Chondrocyte (in vitro differentiated cells): ENCODE measurements at regions not wholly inside any gene's neighbourhood (a gene's known extent, or its start where the extent isn't known, plus 50 kb on each side); places are given as distances from the start of the nearest gene placed in this dataset.

Source experiments
- DNase-seq: peaks from one replicate; pipeline ENCODE4 v3.0.0; 2021; ENCODE audit warnings: mixed read lengths, low spot score
- H3K27ac Mint-ChIP-seq: one replicate; pipeline ENCODE4 v1.8.0; 2021; ENCODE audit warnings: mild to moderate bottlenecking, moderate library complexity, mixed read lengths; ENCODE audit not compliant: unreplicated experiment
- H3K27me3 Mint-ChIP-seq: 2 replicates; pipeline ENCODE4 v1.8.0; 2021; ENCODE audit warnings: low read depth, mixed read lengths
- H3K36me3 Mint-ChIP-seq: 2 replicates; pipeline ENCODE4 v1.8.0; 2021; ENCODE audit warnings: low read depth, mixed read lengths
- H3K4me1 Mint-ChIP-seq: 2 replicates; pipeline ENCODE4 v1.8.0; 2021; ENCODE audit warnings: low read depth, mild to moderate bottlenecking, mixed read lengths
- H3K4me3 Mint-ChIP-seq: one replicate; pipeline ENCODE4 v1.8.0; 2021; ENCODE audit warnings: mild to moderate bottlenecking, moderate library complexity, mixed read lengths; ENCODE audit not compliant: unreplicated experiment
- H3K9me3 Mint-ChIP-seq: 2 replicates; pipeline ENCODE4 v1.8.0; 2021; ENCODE audit warnings: low read depth, mixed read lengths
- TF ChIP-seq, protein P1 (sequence below): fragments of 200-600 bp; sonication (generic); IDR thresholded peaks from 2 replicates; pipeline ENCODE4 v1.5.0; 2021; ENCODE audit warnings: antibody characterized with exemption, mild to moderate bottlenecking, moderate library complexity

DNA sequence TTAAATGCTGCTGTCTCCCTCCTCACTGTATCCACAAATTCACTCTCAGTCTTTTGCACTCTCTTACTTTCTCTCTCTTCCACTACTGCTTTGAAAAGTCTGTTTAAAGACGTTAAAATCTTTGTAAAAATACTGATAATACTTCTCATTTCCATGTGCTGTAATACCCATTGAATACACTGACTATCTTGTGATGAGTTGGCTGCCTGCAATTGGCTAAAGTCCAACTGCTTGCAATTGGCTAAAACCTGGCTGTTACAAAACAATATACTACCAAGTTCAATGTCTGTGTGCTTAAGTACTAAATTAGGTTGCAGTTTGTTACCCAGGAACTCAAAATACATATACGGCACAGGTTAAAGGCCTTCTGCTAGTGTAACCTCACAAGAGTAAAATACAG lies 264.8 kb downstream of the THBS2 start:
- no peak for DNase-seq
- Mint-ChIP-seq H3K36me3 (no peaks in the 10 kb centered on the region), H3K9me3 (no peaks in the 10 kb centered on the region), H3K27me3 (no peaks in the 10 kb centered on the region), H3K4me1 (peaks cover 12% of the 10 kb centered on the region), H3K27ac (no peak overlapping the region), H3K4me3 (no peak overlapping the region)
- TF ChIP-seq, protein P1, sequence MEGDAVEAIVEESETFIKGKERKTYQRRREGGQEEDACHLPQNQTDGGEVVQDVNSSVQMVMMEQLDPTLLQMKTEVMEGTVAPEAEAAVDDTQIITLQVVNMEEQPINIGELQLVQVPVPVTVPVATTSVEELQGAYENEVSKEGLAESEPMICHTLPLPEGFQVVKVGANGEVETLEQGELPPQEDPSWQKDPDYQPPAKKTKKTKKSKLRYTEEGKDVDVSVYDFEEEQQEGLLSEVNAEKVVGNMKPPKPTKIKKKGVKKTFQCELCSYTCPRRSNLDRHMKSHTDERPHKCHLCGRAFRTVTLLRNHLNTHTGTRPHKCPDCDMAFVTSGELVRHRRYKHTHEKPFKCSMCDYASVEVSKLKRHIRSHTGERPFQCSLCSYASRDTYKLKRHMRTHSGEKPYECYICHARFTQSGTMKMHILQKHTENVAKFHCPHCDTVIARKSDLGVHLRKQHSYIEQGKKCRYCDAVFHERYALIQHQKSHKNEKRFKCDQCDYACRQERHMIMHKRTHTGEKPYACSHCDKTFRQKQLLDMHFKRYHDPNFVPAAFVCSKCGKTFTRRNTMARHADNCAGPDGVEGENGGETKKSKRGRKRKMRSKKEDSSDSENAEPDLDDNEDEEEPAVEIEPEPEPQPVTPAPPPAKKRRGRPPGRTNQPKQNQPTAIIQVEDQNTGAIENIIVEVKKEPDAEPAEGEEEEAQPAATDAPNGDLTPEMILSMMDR, result no peak

DNA sequence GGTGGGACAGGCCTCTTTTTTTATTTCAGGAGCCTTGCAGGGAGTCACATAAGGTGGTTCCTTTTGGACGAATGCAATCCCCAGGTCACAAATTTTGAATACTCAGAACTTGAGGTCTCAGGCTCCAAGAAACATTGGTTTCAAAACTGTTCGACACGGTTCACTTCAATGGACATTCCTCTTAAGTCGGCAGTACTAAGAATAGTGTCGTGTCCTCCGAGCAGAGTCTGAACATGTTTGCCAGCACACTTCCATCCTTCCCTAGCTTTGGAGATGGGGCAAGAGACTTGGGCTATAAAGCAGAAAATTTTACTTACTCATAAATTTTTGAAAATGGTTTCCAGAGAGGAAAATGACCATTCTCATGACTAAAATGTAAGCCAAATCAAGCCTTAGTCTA lies 265.4 kb downstream of the THBS2 start:
- no peak for DNase-seq
- Mint-ChIP-seq H3K9me3 (no peaks in the 10 kb centered on the region), H3K36me3 (no peaks in the 10 kb centered on the region), H3K4me1 (peaks cover 12% of the 10 kb centered on the region), H3K27ac (no peak overlapping the region), H3K4me3 (no peak overlapping the region), H3K27me3 (no peaks in the 10 kb centered on the region)
- TF ChIP-seq, protein P1, result no peak

DNA sequence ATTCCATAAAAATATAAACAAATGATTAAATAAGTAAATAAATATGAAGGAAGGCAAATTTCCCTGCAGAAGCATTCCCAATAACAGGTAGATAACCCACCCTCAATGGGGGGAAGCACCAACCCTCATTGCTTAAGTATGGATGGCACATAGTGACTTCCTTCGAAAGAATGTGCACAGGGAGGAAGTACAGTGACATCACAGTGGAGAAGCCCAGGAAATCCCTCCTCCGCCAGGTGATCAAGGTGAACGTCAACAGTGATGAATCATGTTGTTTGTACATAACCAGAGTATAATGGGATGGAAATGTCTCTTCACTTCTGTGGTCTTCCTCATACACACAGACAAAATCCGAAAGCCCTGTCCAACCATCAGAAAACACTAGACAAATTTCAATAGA lies 267.9 kb downstream of the THBS2 start:
- Mint-ChIP-seq H3K4me3 (no peak overlapping the region), H3K36me3 (peaks cover 10% of the 10 kb centered on the region), H3K27ac (no peak overlapping the region), H3K4me1 (peaks cover 9% of the 10 kb centered on the region), H3K27me3 (no peaks in the 10 kb centered on the region), H3K9me3 (peaks cover 11% of the 10 kb centered on the region)
- no peak for DNase-seq
- TF ChIP-seq, protein P1, result no peak

GRCh38 chr6:168983925-168984324 lies 269.7 kb downstream of the THBS2 start:
- Mint-ChIP-seq H3K4me1 (peaks cover 3% of the 10 kb centered on the region), H3K9me3 (peaks cover 24% of the 10 kb centered on the region), H3K27ac (no peak overlapping the region), H3K36me3 (peaks cover 19% of the 10 kb centered on the region), H3K27me3 (no peaks in the 10 kb centered on the region), H3K4me3 (no peak overlapping the region)
- TF ChIP-seq, protein P1, result no peak
- no peak for DNase-seq

DNA sequence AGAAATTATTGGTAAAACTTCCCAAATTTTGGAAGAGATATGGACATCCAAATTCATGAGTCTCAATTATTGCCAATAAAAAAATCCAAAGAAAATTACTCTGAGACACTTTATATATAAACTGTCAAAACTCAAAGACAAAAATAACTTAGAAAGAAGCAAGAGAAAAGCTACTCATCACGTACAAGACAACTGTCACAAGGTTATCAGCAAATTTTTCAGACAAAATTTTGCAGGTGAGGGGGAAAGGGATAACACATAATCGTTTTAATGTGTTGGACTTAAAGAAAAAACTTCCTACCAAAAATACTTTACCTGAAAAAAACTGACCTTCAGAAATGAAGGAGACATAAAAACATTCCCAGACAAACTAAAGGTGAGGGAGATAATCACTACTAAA lies 272.5 kb downstream of the THBS2 start:
- H3K4me3 Mint-ChIP-seq, result no peak overlapping the region

More for the DNA sequence above, 272.5 kb downstream of the THBS2 start:
- peaks cover 24% of the 10 kb centered on the region for H3K9me3 Mint-ChIP-seq
- H3K27ac Mint-ChIP-seq, result no peak overlapping the region
- no peak for DNase-seq
- H3K4me1 Mint-ChIP-seq, result peaks cover 3% of the 10 kb centered on the region
- TF ChIP-seq, protein P1, result no peak
- H3K36me3 Mint-ChIP-seq, result peaks cover 19% of the 10 kb centered on the region
- no peaks in the 10 kb centered on the region for H3K27me3 Mint-ChIP-seq
